ENCODE measurements at regions not wholly inside any gene's neighbourhood (a gene's known extent, or its start where the extent isn't known, plus 50 kb on each side); places are given as distances from the start of the nearest gene placed in this dataset.
"Not testable (repeated sequence)": the region's sequence is repeated elsewhere in the genome, so short reads cannot be mapped to it uniquely, and the experiment has no call there.

DNA sequence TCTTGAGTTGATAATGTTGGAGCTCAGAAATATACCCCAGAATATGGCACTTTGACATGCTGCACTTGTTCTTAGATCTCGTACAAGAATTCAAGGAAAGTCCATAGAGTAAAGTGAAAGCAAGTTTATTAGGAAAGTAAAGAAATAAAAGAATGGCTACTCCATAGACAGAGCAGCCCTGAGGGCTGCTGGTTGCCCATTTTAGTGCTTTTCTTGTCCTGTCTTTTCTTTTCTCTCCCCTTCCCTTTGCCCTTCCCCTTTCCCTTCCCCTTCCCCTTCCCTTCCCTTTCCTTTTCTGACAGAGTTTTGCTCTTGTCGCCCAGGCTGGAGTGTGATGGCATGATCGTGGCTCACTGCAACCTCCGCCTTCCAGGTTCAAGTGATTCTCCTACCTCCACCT is 283.4 kb upstream of the SEMA6A start:
- H3K36me3 Mint-ChIP-seq; DNase-seq (ENCODE audit: low spot score); ATAC-seq; H3K4me3 Mint-ChIP-seq; H3K27ac Mint-ChIP-seq; H3K27me3 Mint-ChIP-seq; H3K4me1 Mint-ChIP-seq (ENCODE audit: low read depth in 2 of 2): not testable (repeated sequence)
- peaks cover 16% of the 10 kb centered on the region for H3K9me3 Mint-ChIP-seq

DNA sequence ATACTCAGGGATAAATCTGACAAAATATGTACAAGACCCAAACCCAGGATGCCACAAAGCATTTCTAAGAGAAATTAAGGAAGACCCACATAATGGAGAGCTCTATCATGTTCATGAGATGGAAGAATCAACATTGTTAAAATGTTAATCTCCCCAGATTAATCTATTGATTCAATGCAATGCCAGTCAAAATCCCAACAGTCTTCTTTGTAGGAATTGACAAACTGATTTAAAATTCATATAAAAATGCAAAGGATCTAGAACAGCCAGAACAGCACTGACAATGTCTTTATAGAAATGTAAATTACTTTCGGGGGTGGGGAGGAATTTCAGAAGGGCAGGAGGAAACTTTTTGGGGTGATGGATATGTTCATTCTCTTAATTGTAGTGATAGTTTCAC is 281.6 kb upstream of the SEMA6A start:
- H3K27me3 Mint-ChIP-seq, result no peaks in the 10 kb centered on the region
- H3K36me3 Mint-ChIP-seq, result no peaks in the 10 kb centered on the region
- no peak for ATAC-seq
- H3K4me3 Mint-ChIP-seq, result no peak overlapping the region
- H3K27ac Mint-ChIP-seq, result no peak overlapping the region
- no peaks in the 10 kb centered on the region for H3K4me1 Mint-ChIP-seq (ENCODE audit: low read depth in 2 of 2)
- H3K9me3 Mint-ChIP-seq, result peaks cover 12% of the 10 kb centered on the region
- no peak for DNase-seq (ENCODE audit: low spot score)

DNA sequence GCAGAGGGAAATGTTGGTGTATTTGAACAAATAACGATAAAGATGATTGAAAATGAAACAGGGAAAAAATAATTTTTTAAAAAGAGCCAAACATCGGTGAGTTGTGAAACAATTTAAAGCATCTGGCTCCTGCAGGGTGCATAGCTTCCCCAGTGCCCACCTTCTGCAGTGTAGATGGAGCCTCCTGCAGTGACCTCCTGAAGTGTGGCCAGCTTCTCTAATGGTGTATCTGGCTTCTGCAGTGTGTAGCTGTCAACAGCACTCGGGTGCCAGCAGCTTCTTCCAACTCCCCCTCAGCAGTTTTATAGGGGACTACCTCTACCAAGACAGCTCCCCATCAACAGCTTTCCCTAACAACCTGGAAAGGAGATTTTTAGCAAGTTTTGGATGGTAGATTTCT is 279.4 kb upstream of the SEMA6A start:
- no peak overlapping the region for H3K27ac Mint-ChIP-seq
- peaks cover 10% of the 10 kb centered on the region for H3K9me3 Mint-ChIP-seq
- no peaks in the 10 kb centered on the region for H3K4me1 Mint-ChIP-seq (ENCODE audit: low read depth in 2 of 2)
- DNase-seq (ENCODE audit: low spot score) (no peak), ATAC-seq (no peak)
- no peaks in the 10 kb centered on the region for H3K36me3 Mint-ChIP-seq
- no peaks in the 10 kb centered on the region for H3K27me3 Mint-ChIP-seq
- no peak overlapping the region for H3K4me3 Mint-ChIP-seq

- ATAC-seq (no peak), DNase-seq (ENCODE audit: low spot score) (no peak)
- Mint-ChIP-seq H3K27me3 (no peaks in the 10 kb centered on the region), H3K4me3 (no peak overlapping the region), H3K9me3 (peaks cover 16% of the 10 kb centered on the region), H3K4me1 (ENCODE audit: low read depth in 2 of 2) (no peaks in the 10 kb centered on the region), H3K27ac (no peak overlapping the region), H3K36me3 (no peaks in the 10 kb centered on the region)
These were observed 274.4 kb upstream of the SEMA6A start for GRCh38 chr5:116848954-116849581.

- no peak for ATAC-seq
- no peaks in the 10 kb centered on the region for H3K27me3 Mint-ChIP-seq
- no peak overlapping the region for H3K4me3 Mint-ChIP-seq
- no peak for DNase-seq (ENCODE audit: low spot score)
- H3K4me1 Mint-ChIP-seq (ENCODE audit: low read depth in 2 of 2), result no peaks in the 10 kb centered on the region
- no peak overlapping the region for H3K27ac Mint-ChIP-seq
- H3K36me3 Mint-ChIP-seq, result no peaks in the 10 kb centered on the region
- H3K9me3 Mint-ChIP-seq, result peaks cover 18% of the 10 kb centered on the region
These were observed 273.3 kb upstream of the SEMA6A start for GRCh38 chr5:116847960-116848359.

DNA sequence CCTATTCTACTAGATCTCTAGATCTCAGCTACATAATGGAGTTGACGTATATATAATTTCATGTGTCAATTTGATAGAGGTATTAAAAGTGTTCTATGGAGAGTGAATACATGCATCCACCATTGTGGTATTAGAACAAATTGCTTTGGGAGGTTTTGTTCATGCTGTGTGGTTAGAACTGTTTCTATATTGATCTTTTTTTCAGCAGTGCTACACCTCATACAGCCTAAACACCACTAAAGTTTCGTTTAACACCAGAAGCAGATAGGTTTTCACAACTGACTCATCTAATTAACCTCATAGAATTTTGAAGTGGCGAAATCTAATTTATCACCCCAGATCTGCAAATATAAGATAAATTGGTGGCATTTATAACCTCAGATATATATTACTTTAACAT is 269.4 kb upstream of the SEMA6A start:
- ATAC-seq (no peak), DNase-seq (ENCODE audit: low spot score) (no peak)
- no peaks in the 10 kb centered on the region for H3K36me3 Mint-ChIP-seq
- H3K9me3 Mint-ChIP-seq, result peaks cover 13% of the 10 kb centered on the region
- no peak overlapping the region for H3K4me3 Mint-ChIP-seq
- H3K4me1 Mint-ChIP-seq (ENCODE audit: low read depth in 2 of 2), result no peaks in the 10 kb centered on the region
- H3K27ac Mint-ChIP-seq, result no peak overlapping the region
- H3K27me3 Mint-ChIP-seq, result no peaks in the 10 kb centered on the region

DNA sequence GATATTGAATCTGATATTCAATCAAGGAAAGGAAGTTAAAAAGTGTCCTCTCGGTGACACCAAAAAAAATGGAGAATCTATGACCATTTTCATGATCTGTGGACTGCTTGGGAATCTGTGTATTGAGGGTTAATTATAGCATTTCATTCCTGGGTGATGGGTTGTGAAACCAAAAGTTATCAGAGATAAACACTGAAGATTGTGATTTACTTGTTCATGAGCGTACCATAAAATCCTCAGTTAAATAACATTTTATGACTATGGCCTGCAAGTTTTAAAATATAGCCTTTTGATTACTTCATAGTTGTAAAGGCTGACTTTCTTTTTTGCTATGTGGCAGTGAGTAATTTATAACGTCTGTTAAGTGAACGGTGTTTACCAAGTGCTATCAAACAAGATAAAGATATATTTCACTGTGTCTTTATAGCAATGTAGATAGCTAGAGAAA is 267.9 kb upstream of the SEMA6A start:
- H3K36me3 Mint-ChIP-seq, result no peaks in the 10 kb centered on the region
- no peak overlapping the region for H3K4me3 Mint-ChIP-seq
- H3K9me3 Mint-ChIP-seq, result peaks cover 9% of the 10 kb centered on the region
- no peak overlapping the region for H3K27ac Mint-ChIP-seq
- no peaks in the 10 kb centered on the region for H3K4me1 Mint-ChIP-seq (ENCODE audit: low read depth in 2 of 2)
- H3K27me3 Mint-ChIP-seq, result no peaks in the 10 kb centered on the region
- no peak for DNase-seq (ENCODE audit: low spot score)
- ATAC-seq, result no peak

- H3K9me3 Mint-ChIP-seq, result peaks cover 12% of the 10 kb centered on the region
- ATAC-seq (no peak), DNase-seq (ENCODE audit: low spot score) (no peak)
- no peak overlapping the region for H3K27ac Mint-ChIP-seq
- H3K4me3 Mint-ChIP-seq, result no peak overlapping the region
- H3K4me1 Mint-ChIP-seq (ENCODE audit: low read depth in 2 of 2), result no peaks in the 10 kb centered on the region
- H3K36me3 Mint-ChIP-seq, result no peaks in the 10 kb centered on the region
- H3K27me3 Mint-ChIP-seq, result no peaks in the 10 kb centered on the region
These were observed 267.1 kb upstream of the SEMA6A start for GRCh38 chr5:116841734-116842133.

- Mint-ChIP-seq H3K27ac (no peak overlapping the region), H3K4me3 (no peak overlapping the region), H3K4me1 (ENCODE audit: low read depth in 2 of 2) (no peaks in the 10 kb centered on the region), H3K9me3 (peaks cover 4% of the 10 kb centered on the region), H3K27me3 (no peaks in the 10 kb centered on the region), H3K36me3 (no peaks in the 10 kb centered on the region)
- DNase-seq (ENCODE audit: low spot score) (no peak), ATAC-seq (no peak)
These were observed 263.5 kb upstream of the SEMA6A start for GRCh38 chr5:116838011-116838536.

GRCh38 chr5:116834796-116835515 is 260.3 kb upstream of the SEMA6A start:
- DNase-seq (ENCODE audit: low spot score) (no peak), ATAC-seq (no peak)
- H3K27me3 Mint-ChIP-seq, result no peaks in the 10 kb centered on the region
- H3K27ac Mint-ChIP-seq, result no peak overlapping the region
- H3K4me1 Mint-ChIP-seq (ENCODE audit: low read depth in 2 of 2), result no peaks in the 10 kb centered on the region
- no peaks in the 10 kb centered on the region for H3K36me3 Mint-ChIP-seq
- H3K4me3 Mint-ChIP-seq, result no peak overlapping the region
- H3K9me3 Mint-ChIP-seq, result peaks cover 7% of the 10 kb centered on the region

- no peak for ATAC-seq
- Mint-ChIP-seq H3K4me1 (ENCODE audit: low read depth in 2 of 2) (no peaks in the 10 kb centered on the region), H3K27ac (no peak overlapping the region), H3K36me3 (no peaks in the 10 kb centered on the region), H3K9me3 (peaks cover 10% of the 10 kb centered on the region), H3K27me3 (no peaks in the 10 kb centered on the region), H3K4me3 (no peak overlapping the region)
- DNase-seq (ENCODE audit: low spot score), result no peak
These were observed 255.5 kb upstream of the SEMA6A start for GRCh38 chr5:116830079-116830478.

DNA sequence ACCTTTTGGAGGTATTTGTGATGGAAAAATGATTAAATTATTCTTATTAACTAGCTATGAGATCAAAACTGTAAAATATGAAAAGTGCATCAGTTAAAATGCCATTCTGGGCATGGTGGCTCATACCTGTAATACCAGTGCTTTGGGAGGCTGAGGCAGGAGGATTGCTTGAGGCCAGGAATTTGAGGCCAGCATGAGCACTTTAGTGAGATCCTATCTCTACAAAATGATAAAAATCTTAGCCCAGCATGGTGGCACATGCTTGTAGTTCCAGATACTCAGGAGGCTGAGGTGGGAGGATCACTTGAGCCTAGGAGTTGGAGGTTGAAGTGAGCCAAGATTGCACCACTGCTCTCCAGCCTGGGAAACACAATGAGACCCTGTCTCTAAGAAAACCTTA is 252.5 kb upstream of the SEMA6A start:
- DNase-seq (ENCODE audit: low spot score), result no peak
- Mint-ChIP-seq H3K36me3 (no peaks in the 10 kb centered on the region), H3K9me3 (peaks cover 13% of the 10 kb centered on the region), H3K27ac (no peak overlapping the region), H3K27me3 (no peaks in the 10 kb centered on the region), H3K4me1 (ENCODE audit: low read depth in 2 of 2) (no peaks in the 10 kb centered on the region), H3K4me3 (no peak overlapping the region)
- ATAC-seq, result no peak

DNA sequence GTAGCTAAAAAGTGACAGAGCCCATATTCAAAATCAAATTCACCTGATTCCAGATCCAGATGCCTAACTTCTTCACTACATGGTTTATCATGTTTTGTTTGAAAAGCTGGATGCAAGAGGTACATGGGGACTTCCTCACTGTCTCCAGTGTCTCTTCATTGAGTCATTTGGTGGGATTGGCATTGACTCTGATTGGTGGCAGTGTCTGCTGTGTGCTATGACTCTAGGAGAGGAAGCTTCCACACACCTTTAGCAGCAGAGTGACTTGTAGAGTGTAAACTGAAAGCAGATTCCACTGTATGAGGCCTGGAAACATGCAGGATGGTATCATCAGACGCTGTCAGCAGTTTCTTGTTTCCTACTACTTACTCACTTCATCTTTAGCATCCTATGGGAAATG is 250.9 kb upstream of the SEMA6A start:
- Mint-ChIP-seq H3K4me1 (ENCODE audit: low read depth in 2 of 2) (no peaks in the 10 kb centered on the region), H3K36me3 (no peaks in the 10 kb centered on the region), H3K27ac (no peak overlapping the region), H3K9me3 (peaks cover 12% of the 10 kb centered on the region), H3K4me3 (no peak overlapping the region), H3K27me3 (no peaks in the 10 kb centered on the region)
- ATAC-seq, result no peak
- no peak for DNase-seq (ENCODE audit: low spot score)

DNA sequence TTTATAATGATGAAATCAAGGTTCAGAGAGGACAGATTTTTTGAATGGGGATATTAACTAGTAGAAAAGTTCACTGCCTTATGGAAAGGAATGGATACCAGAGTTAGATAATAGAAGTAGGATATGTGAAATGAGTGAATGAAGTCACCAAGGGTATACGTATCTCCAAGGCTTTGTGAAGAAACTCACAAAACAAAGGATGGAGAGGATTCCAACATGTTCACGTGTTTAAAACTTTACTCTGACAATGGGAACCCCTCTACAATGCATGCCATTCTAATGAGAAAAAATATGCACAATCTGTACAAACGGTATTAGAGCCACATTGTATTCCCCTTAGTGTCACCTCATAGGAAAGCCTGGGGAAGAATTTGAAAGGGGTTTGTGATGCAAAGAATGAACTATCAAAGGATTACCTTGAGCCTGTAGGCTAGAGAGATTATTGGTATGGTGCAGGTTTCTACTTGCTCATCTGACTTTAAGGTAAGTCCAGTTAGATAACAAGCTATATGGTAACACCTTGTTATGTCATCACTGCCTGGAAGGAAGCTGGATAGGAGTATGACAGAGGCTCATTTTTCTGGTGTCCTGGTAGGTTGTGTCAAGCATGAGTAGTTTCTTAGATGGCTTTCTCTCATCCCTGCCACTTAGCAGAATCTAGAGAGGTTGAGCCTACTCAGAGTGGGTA is 250.3 kb upstream of the SEMA6A start:
- no peak overlapping the region for H3K27ac Mint-ChIP-seq
- DNase-seq (ENCODE audit: low spot score) (no peak), ATAC-seq (no peak)
- no peak overlapping the region for H3K4me3 Mint-ChIP-seq
- H3K9me3 Mint-ChIP-seq, result peaks cover 9% of the 10 kb centered on the region
- no peaks in the 10 kb centered on the region for H3K36me3 Mint-ChIP-seq
- H3K27me3 Mint-ChIP-seq, result no peaks in the 10 kb centered on the region
- H3K4me1 Mint-ChIP-seq (ENCODE audit: low read depth in 2 of 2), result no peaks in the 10 kb centered on the region
